Heart left ventricle (tissue), 13 donors: ENCODE measurements at regions not wholly inside any gene's neighbourhood (a gene's known extent, or its start where the extent isn't known, plus 50 kb on each side); places are given as distances from the start of the nearest gene placed in this dataset.

Experiments
- POLR2A ChIP-seq, 2 donors: fragments of 450-650 bp; IDR thresholded peaks; one replicate each; pipeline ENCODE4 v1.6.1; 2017; ENCODE audit warnings: antibody characterized with exemption in 2 of 2, mild to moderate bottlenecking in 2 of 2, moderate library complexity in 2 of 2
- TF ChIP-seq, protein P1 (sequence below), 12 donors: fragments of 200-600 bp; sonication (generic) in 4 of 12; IDR thresholded peaks; one replicate each; pipeline versions ENCODE4 v1.5.0 to v1.8.0; 2018 to 2022; ENCODE audit warnings: antibody characterized with exemption in 12 of 12, mild to moderate bottlenecking in 5 of 12
- donor health status: ischemic (EF 13 %, LVEDD 7.1; RV severe dilation, severe dysfunction).
- donor health status: DM: no; HTN: yes; CAD: no.
- donor health status: DM: no; HTN: no; CAD: no.
- donor health status: ischemic (EF 25% LVEDD 6.9; RV normal size, moderate dysfunction).
- donor health status: ischemic (EF 25% LVEDD 5.7; RV mildly dilated, moderate dysfunction).
- donor health status: ischemic (EF 35%, LVEDD 5.7; RV mildly dilated, moderate dysfunction).
- donor health status: nonischemic (EF 11% LVEDD 7.7; RV severe dilation, severe dysfunction).
- donor health status: DM: yes; HTN: yes; CAD: no.
- donor health status: PGD.
- donor health status: ischemic (EF 29% LVEDD 5.4; RV normal size, mild dysfunction).
- donor health status: nonischemic (EF 23%, LVEDD 6.1; RV moderate dilation, normal function).

DNA sequence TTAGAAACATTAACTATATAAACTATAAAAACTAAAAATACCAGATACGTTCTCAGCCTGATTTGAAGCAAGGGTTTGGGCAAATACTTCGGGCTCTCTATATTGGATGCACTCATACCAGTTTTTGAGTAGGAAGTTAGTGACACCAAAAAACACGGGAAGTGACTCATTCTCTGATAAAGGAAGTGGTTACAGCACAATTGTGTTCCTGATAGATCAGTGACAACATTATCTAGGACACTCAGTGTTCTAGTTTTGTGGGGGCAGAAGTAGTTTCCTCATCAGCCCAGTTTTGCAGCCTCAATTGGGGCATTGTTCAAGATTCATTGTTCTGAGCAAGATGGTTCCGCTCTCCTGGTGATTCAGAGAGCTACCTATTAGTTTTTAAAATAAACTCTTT, 469.6 kb upstream of the DPPA4 start:
- TF ChIP-seq, protein P1, sequence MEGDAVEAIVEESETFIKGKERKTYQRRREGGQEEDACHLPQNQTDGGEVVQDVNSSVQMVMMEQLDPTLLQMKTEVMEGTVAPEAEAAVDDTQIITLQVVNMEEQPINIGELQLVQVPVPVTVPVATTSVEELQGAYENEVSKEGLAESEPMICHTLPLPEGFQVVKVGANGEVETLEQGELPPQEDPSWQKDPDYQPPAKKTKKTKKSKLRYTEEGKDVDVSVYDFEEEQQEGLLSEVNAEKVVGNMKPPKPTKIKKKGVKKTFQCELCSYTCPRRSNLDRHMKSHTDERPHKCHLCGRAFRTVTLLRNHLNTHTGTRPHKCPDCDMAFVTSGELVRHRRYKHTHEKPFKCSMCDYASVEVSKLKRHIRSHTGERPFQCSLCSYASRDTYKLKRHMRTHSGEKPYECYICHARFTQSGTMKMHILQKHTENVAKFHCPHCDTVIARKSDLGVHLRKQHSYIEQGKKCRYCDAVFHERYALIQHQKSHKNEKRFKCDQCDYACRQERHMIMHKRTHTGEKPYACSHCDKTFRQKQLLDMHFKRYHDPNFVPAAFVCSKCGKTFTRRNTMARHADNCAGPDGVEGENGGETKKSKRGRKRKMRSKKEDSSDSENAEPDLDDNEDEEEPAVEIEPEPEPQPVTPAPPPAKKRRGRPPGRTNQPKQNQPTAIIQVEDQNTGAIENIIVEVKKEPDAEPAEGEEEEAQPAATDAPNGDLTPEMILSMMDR (IDR thresholded peaks at IDR 0.05) = no peak
- no peak for TF ChIP-seq POLR2A (IDR thresholded peaks at IDR 0.05)
